ENCODE measurements at regions not wholly inside any gene's neighbourhood (a gene's known extent, or its start where the extent isn't known, plus 50 kb on each side); places are given as distances from the start of the nearest gene placed in this dataset.

DNA sequence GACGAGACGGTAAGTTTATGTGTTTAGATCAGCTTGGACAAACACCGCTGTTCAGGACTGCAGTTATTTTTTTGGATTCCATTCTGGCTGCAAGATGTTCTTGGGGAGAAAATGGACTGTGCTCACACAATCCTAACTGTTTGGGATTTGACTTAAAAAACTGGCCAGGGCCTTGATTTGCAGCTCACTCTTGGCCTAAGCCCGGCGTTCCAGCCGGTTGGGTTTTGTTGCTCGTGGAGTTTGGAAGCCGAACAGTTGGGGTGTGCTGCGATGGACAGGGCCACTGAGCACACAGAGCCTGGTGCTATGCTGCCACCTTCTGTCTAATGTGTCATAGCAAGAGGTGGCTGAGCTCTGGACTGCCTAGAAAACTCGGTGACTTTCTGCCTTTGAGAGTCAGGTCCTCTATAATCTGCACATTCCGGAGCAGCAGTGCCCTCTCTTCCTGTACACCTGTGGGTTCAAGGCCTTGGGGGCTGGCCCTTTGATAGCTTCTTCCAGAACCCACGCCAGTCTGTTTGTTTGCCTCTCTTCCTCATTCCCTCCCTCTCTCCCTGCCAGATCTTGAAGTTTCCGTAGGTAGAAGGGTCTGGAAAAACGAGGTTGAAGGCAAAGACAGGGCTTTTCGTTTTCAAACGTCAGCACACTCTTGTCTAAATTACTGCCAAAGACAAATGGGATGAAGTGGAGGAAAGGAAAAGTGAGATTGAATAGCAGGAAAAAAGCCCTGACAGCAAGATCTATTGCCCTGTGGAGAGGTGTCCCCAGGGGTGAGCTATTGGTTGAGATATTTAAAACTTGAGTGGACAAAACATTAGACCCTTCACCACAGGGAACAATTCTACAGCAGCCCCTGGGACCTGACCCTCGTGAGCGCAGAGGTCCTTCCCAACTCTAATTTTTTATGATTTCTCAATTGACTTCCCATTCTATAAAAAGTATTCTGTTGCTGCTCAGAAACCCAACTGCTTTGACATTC is 167.5 kb upstream of the HABP2 start:
- TF ChIP-seq, protein P1, sequence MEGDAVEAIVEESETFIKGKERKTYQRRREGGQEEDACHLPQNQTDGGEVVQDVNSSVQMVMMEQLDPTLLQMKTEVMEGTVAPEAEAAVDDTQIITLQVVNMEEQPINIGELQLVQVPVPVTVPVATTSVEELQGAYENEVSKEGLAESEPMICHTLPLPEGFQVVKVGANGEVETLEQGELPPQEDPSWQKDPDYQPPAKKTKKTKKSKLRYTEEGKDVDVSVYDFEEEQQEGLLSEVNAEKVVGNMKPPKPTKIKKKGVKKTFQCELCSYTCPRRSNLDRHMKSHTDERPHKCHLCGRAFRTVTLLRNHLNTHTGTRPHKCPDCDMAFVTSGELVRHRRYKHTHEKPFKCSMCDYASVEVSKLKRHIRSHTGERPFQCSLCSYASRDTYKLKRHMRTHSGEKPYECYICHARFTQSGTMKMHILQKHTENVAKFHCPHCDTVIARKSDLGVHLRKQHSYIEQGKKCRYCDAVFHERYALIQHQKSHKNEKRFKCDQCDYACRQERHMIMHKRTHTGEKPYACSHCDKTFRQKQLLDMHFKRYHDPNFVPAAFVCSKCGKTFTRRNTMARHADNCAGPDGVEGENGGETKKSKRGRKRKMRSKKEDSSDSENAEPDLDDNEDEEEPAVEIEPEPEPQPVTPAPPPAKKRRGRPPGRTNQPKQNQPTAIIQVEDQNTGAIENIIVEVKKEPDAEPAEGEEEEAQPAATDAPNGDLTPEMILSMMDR (IDR thresholded peaks at IDR 0.05 in 2 of 3, conservative IDR thresholded peaks at IDR 0.05 in 1 of 3; ENCODE audit: insufficient read depth in 2 of 3, low read depth in 1 of 3, low read length in 3 of 3), result peak; percentile 63 to 75 (median 68)
- TF ChIP-seq HNRNPLL (IDR thresholded peaks at IDR 0.05; ENCODE audit: low read depth, low read length, poor library complexity, severe bottlenecking), result no peak
- no peak for TF ChIP-seq HDAC1 (IDR thresholded peaks at IDR 0.05)
- no peak for TF ChIP-seq PHF20 (IDR thresholded peaks at IDR 0.05; ENCODE audit: partially characterized antibody)
- TF ChIP-seq, protein P2, sequence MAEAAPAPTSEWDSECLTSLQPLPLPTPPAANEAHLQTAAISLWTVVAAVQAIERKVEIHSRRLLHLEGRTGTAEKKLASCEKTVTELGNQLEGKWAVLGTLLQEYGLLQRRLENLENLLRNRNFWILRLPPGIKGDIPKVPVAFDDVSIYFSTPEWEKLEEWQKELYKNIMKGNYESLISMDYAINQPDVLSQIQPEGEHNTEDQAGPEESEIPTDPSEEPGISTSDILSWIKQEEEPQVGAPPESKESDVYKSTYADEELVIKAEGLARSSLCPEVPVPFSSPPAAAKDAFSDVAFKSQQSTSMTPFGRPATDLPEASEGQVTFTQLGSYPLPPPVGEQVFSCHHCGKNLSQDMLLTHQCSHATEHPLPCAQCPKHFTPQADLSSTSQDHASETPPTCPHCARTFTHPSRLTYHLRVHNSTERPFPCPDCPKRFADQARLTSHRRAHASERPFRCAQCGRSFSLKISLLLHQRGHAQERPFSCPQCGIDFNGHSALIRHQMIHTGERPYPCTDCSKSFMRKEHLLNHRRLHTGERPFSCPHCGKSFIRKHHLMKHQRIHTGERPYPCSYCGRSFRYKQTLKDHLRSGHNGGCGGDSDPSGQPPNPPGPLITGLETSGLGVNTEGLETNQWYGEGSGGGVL (CRISPR knock-in tag; IDR thresholded peaks at IDR 0.05), result no peak
- TF ChIP-seq JUN (IDR thresholded peaks at IDR 0.05; ENCODE audit: borderline replicate concordance, low read depth, low read length), result no peak
- no peak for TF ChIP-seq JUN (CRISPR knock-in tag; IDR thresholded peaks at IDR 0.05; ENCODE audit: borderline replicate concordance)
- TF ChIP-seq CBFB (CRISPR knock-in tag; IDR thresholded peaks at IDR 0.05), result no peak
- TF ChIP-seq JUND (IDR thresholded peaks at IDR 0.05; ENCODE audit: borderline replicate concordance, low read depth, low read length), result peak; percentile 28; the same call in 1 of the 2 replicates
- TF ChIP-seq JUND (tag; IDR thresholded peaks at IDR 0.05; ENCODE audit: borderline replicate concordance, low read depth, low read length), result no peak
- TF ChIP-seq RNF2 (IDR thresholded peaks at IDR 0.05), result no peak
- TF ChIP-seq, protein P3, sequence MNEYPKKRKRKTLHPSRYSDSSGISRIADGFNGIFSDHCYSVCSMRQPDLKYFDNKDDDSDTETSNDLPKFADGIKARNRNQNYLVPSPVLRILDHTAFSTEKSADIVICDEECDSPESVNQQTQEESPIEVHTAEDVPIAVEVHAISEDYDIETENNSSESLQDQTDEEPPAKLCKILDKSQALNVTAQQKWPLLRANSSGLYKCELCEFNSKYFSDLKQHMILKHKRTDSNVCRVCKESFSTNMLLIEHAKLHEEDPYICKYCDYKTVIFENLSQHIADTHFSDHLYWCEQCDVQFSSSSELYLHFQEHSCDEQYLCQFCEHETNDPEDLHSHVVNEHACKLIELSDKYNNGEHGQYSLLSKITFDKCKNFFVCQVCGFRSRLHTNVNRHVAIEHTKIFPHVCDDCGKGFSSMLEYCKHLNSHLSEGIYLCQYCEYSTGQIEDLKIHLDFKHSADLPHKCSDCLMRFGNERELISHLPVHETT (CRISPR knock-in tag; conservative IDR thresholded peaks at IDR 0.05 in 1 of 2, IDR thresholded peaks at IDR 0.05 in 1 of 2), result no peak
- TF ChIP-seq PYGO2 (tag; IDR thresholded peaks at IDR 0.05), result no peak
- no peak for TF ChIP-seq POLR2A (conservative IDR thresholded peaks at IDR 0.05)

Data from K562 (cell line).